A549 (cell line): ENCODE measurements at regions not wholly inside any gene's neighbourhood (a gene's known extent, or its start where the extent isn't known, plus 50 kb on each side); places are given as distances from the start of the nearest gene placed in this dataset.

ENCODE experiments used
- ATAC-seq, 2 experiments: fragments of 200-7000 bp in 1 of 2; fragments of >200 bp in 1 of 2; cut with Nextera tagmentation in 1 of 2; cut with Tn5 transposase in 1 of 2; 3 replicates each; pipeline versions ENCODE4 v1.8.0 to v1.9.1; 2018 to 2020; ENCODE audit warnings: mild to moderate bottlenecking in 1 of 2, moderate library complexity in 1 of 2
- CTCF ChIA-PET: fragments of 300-600 bp; sonication (Branson Sonifier 250); formaldehyde crosslinking; extraction: SDS; loops from one replicate; lab custom pipeline; 2021; ENCODE audit warnings: antibody characterized with exemption, inconsistent platforms; lab: Yijun Ruan, JAX
- POLR2A ChIA-PET: fragments of 350-600 bp; formaldehyde crosslinking; extraction: SDS; loops from one replicate; lab custom pipeline; 2021; ENCODE audit warnings: antibody characterized with exemption, inconsistent platforms; lab: Yijun Ruan, JAX
- DNase-seq, 2 experiments: peaks; one replicate each; pipeline versions ENCODE4 v3.0.0 to v3.0.0-alpha.2; 2011 to 2016; ENCODE audit warnings: low read depth in 1 of 2, low spot score in 1 of 2
- FAIRE-seq: peaks from 2 replicates; lab custom pipeline; 2011; peaks lifted over from hg19 to GRCh38; lab: Jason Lieb, UNC
- H3K27ac ChIP-seq, 2 experiments: fragments of >200 bp; sonication (Bioruptor Twin); formaldehyde crosslinking; 3 replicates each; pipeline ENCODE4 v1.5.1; 2016 to 2017
- H3K4me1 ChIP-seq: fragments of >200 bp; sonication (Bioruptor Twin); formaldehyde crosslinking; 3 replicates; pipeline ENCODE4 v1.6.1; 2016
- H3K4me2 ChIP-seq: fragments of >200 bp; sonication (Bioruptor Twin); formaldehyde crosslinking; 3 replicates; pipeline ENCODE4 v1.6.1; 2016
- H3K4me3 ChIP-seq: fragments of >200 bp; sonication (Bioruptor Twin); formaldehyde crosslinking; 3 replicates; pipeline ENCODE4 v1.5.1; 2016
- H3K9me3 ChIP-seq: fragments of >200 bp; sonication (Bioruptor Twin); formaldehyde crosslinking; 3 replicates; pipeline ENCODE4 v1.6.1; 2016
- HOXB13 ChIP-seq: fragments of 250-450 bp; sonication (Bioruptor Pico); IDR thresholded peaks from 2 replicates; pipeline ENCODE4 v1.5.0; 2020; ENCODE audit warnings: low read depth, mild to moderate bottlenecking, moderate library complexity
- HOXB5 ChIP-seq: fragments of 250-450 bp; sonication (Bioruptor Pico); IDR thresholded peaks from 2 replicates; pipeline ENCODE4 v1.5.0; 2020; ENCODE audit warnings: mild to moderate bottlenecking, moderate library complexity
- KDM5A ChIP-seq: fragments of 200-600 bp; sonication (generic); IDR thresholded peaks from 2 replicates; pipeline ENCODE4 v1.6.1; 2016; ENCODE audit warnings: antibody characterized with exemption, mild to moderate bottlenecking
- MAFK ChIP-seq: fragments of 450-650 bp; IDR thresholded peaks from 2 replicates; pipeline ENCODE4 v1.6.1; 2014; ENCODE audit not compliant: partially characterized antibody
- NFE2L2 ChIP-seq: fragments of 150-350 bp; conservative IDR thresholded peaks from 2 replicates; pipeline ENCODE4 v1.6.1; 2014; ENCODE audit warnings: low read length
- NPAS2 ChIP-seq: fragments of 250-450 bp; sonication (Bioruptor Pico); IDR thresholded peaks from 2 replicates; pipeline ENCODE4 v1.8.0; 2022; ENCODE audit warnings: mild to moderate bottlenecking, moderate library complexity, borderline replicate concordance
- NR3C1 ChIP-seq: fragments of >200 bp; sonication (Bioruptor Twin); formaldehyde crosslinking; IDR thresholded peaks from 3 replicates; pipeline ENCODE4 v1.6.1; 2017
- RAD21 ChIP-seq, 2 experiments: fragments of >200 bp in 1 of 2; sonication (Bioruptor Twin) in 1 of 2; formaldehyde crosslinking in 1 of 2; IDR thresholded peaks in 1 of 2; conservative IDR thresholded peaks in 1 of 2; 2 replicates in 1 of 2; 3 replicates in 1 of 2; pipeline ENCODE4 v1.6.1; 2012 to 2018; ENCODE audit warnings: inconsistent platforms in 1 of 2
- RARB ChIP-seq: fragments of 250-450 bp; sonication (Bioruptor Pico); IDR thresholded peaks from 2 replicates; pipeline ENCODE4 v1.8.0; 2021; ENCODE audit warnings: mild to moderate bottlenecking, moderate library complexity
- RNF2 ChIP-seq: fragments of 200-600 bp; sonication (generic); IDR thresholded peaks from 2 replicates; pipeline ENCODE4 v1.6.1; 2016; ENCODE audit warnings: low read depth, mild to moderate bottlenecking, antibody characterized with exemption, moderate library complexity, borderline replicate concordance
- SMC3 ChIP-seq: fragments of >200 bp; sonication (Bioruptor Twin); formaldehyde crosslinking; IDR thresholded peaks from 3 replicates; pipeline ENCODE4 v1.6.1; 2018; ENCODE audit warnings: inconsistent platforms
- SREBF2 ChIP-seq: fragments of 450-650 bp; IDR thresholded peaks from 2 replicates; pipeline ENCODE4 v1.6.1; 2014; ENCODE audit warnings: mild to moderate bottlenecking, moderate library complexity
- TP53 ChIP-seq: fragments of 250-450 bp; sonication (Bioruptor Pico); IDR thresholded peaks from 2 replicates; pipeline ENCODE4 v1.5.0; 2021; ENCODE audit warnings: mild to moderate bottlenecking, moderate library complexity
- ZC3H11A ChIP-seq: fragments of 450-650 bp; IDR thresholded peaks from 2 replicates; pipeline ENCODE4 v1.6.1; 2014; ENCODE audit warnings: antibody characterized with exemption, mild to moderate bottlenecking
- ZSCAN20 ChIP-seq: fragments of 250-450 bp; sonication (Bioruptor Pico); IDR thresholded peaks from 2 replicates; pipeline ENCODE4 v1.8.0; 2022; ENCODE audit warnings: mild to moderate bottlenecking, moderate library complexity
- WGBS: methylation state at CpG from one replicate; pipeline ENCODE4 v1.1.6; 2017; ENCODE audit errors: missing lambda C conversion rate; 5-methylcytosine and 5-hydroxymethylcytosine counted together
- TF ChIP-seq, protein P1 (sequence below): IDR thresholded peaks from 2 replicates; pipeline ENCODE4 v1.6.1; 2012
- TF ChIP-seq, protein P2 (sequence below): fragments of >200 bp; sonication (Bioruptor Twin); formaldehyde crosslinking; IDR thresholded peaks from 3 replicates; pipeline ENCODE4 v1.5.1; 2016
- TF ChIP-seq, protein P3 (sequence below): fragments of 250-450 bp; sonication (Bioruptor Pico); IDR thresholded peaks from 2 replicates; pipeline ENCODE4 v1.5.0; 2020; ENCODE audit warnings: low read depth, mild to moderate bottlenecking, moderate library complexity

DNA sequence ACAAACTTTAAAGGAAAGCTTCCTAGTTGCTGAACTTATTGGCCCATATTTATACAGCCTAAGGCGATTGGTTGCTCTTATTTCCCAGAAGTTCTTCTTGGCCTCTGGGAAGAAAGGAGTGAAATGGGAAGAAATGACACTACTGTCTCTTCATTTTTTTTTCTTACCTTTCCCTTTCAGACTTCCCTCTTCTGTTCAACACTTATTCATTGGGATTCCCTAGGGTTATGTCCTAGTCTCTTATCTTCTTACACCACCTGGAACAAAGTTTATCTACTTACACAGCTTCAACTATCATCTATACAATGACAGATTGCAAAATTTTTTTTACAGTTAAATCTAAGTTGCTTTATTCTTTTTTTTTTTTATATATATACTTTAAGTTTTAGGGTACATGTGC, 68.0 kb downstream of the SNX12 start:
- no peak for FAIRE-seq
- no peak overlapping the region for H3K27ac ChIP-seq
- TF ChIP-seq, protein P1, sequence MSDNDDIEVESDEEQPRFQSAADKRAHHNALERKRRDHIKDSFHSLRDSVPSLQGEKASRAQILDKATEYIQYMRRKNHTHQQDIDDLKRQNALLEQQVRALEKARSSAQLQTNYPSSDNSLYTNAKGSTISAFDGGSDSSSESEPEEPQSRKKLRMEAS: no peak
- TF ChIP-seq, protein P2, sequence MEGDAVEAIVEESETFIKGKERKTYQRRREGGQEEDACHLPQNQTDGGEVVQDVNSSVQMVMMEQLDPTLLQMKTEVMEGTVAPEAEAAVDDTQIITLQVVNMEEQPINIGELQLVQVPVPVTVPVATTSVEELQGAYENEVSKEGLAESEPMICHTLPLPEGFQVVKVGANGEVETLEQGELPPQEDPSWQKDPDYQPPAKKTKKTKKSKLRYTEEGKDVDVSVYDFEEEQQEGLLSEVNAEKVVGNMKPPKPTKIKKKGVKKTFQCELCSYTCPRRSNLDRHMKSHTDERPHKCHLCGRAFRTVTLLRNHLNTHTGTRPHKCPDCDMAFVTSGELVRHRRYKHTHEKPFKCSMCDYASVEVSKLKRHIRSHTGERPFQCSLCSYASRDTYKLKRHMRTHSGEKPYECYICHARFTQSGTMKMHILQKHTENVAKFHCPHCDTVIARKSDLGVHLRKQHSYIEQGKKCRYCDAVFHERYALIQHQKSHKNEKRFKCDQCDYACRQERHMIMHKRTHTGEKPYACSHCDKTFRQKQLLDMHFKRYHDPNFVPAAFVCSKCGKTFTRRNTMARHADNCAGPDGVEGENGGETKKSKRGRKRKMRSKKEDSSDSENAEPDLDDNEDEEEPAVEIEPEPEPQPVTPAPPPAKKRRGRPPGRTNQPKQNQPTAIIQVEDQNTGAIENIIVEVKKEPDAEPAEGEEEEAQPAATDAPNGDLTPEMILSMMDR: no peak
- TF ChIP-seq HOXB5 (CRISPR knock-in tag) (no peak), ZSCAN20 (no peak), ZC3H11A (no peak), RNF2 (no peak), TP53 (no peak), SREBF2 (no peak), HOXB13 (CRISPR knock-in tag) (no peak), NPAS2 (CRISPR knock-in tag) (no peak)
- TF ChIP-seq, all 56 proteins: peak for 0
- no peak for DNase-seq
- ChIA-PET POLR2A (no interaction called here), CTCF (interaction anchor here (0.6 to 3.1 kb wide), 3 partner anchors 130 to 180 kb away, joined by 4 to 18 read pairs (median 8); no protein-coding TSS in a partner anchor)
- Histone ChIP-seq H3K9me3 (no peaks in the 10 kb centered on the region), H3K4me2 (no peak overlapping the region), H3K4me1 (no peaks in the 10 kb centered on the region), H3K4me3 (no peak overlapping the region)
- 14% methylated on average over 1 of the region's 1 CpG for WGBS
- ATAC-seq: no peak

DNA sequence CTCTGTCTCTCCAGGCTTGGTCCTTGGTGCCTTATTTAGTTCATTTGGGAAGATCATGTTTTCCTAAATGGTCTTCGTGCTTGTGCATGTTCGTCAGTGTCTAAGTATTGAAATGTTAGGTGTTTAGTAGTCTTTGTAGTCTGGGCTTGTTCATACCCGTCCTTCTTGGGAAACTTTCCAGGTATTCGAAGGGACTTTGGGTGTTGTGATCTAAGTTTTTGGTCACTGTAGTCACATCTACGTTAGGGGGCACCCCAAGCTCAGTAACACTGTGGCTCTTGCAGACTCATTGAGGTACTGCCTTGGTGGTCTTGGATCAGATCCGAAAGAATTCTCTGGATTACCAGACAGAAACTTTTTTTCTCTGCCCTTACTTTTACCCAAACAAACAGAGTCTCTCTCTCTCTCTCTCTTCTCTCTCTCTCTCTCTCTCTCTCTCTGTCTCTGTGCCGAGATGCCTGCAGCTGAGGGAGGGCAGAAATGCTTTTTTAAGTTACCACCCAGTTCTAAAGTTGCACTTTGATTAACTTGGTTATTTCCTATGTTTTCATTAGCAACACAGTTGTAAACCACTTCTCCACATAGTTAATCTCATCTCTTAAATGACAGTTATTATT, 67.6 kb upstream of the SLC7A3 start:
- Histone ChIP-seq H3K9me3 (no peaks in the 10 kb centered on the region), H3K4me2 (peak overlapping the region; percentile 29; the same call in 1 of the 3 replicates), H3K4me3 (no peak overlapping the region), H3K4me1 (no peaks in the 10 kb centered on the region), H3K27ac (no peak overlapping the region)
- peak in 1 of 2 experiments; percentile 54 for DNase-seq
- POLR2A ChIA-PET: no interaction called here
- WGBS: 13% methylated on average over 7 of the region's 7 CpGs
- peak; percentile 85 for FAIRE-seq
- ATAC-seq: peak in 1 of 2 experiments; percentile 75; a peak in 3 of 6 replicates
- CTCF ChIA-PET: interaction anchor here (0.6 to 3.3 kb wide), 11 partner anchors 14 to 211 kb away, joined by 3 to 18 read pairs (median 4); no protein-coding TSS in a partner anchor
- TF ChIP-seq RAD21 (conservative IDR thresholded peaks at IDR 0.05 in 1 of 2, IDR thresholded peaks at IDR 0.05 in 1 of 2): peak; percentile 66 to 70
- TF ChIP-seq, protein P2: peak; percentile 55
- no peak for TF ChIP-seq MAFK
- TF ChIP-seq KDM5A: no peak
- TF ChIP-seq, protein P3, sequence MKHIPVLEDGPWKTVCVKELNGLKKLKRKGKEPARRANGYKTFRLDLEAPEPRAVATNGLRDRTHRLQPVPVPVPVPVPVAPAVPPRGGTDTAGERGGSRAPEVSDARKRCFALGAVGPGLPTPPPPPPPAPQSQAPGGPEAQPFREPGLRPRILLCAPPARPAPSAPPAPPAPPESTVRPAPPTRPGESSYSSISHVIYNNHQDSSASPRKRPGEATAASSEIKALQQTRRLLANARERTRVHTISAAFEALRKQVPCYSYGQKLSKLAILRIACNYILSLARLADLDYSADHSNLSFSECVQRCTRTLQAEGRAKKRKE (CRISPR knock-in tag): no peak
- TF ChIP-seq HOXB5 (CRISPR knock-in tag): no peak
- no peak for TF ChIP-seq NFE2L2
- TF ChIP-seq RARB (CRISPR knock-in tag): no peak
- TF ChIP-seq SMC3: peak; percentile 57; the same call in 2 of the 3 replicates
- no peak for TF ChIP-seq ZC3H11A
- TF ChIP-seq NPAS2 (CRISPR knock-in tag): no peak
- TF ChIP-seq NR3C1: no peak
